ENCODE measurements at regions not wholly inside any gene's neighbourhood (a gene's known extent, or its start where the extent isn't known, plus 50 kb on each side); places are given as distances from the start of the nearest gene placed in this dataset.

- TF ChIP-seq RARA (CRISPR knock-in tag; IDR thresholded peaks at IDR 0.05) (peak; percentile 98), TBL1XR1 (IDR thresholded peaks at IDR 0.05; ENCODE audit: borderline replicate concordance, low read length, partially characterized antibody) (peak; percentile 70), FOXA3 (CRISPR knock-in tag; IDR thresholded peaks at IDR 0.05) (peak; percentile 100), ZBTB20 (CRISPR knock-in tag; IDR thresholded peaks at IDR 0.05; ENCODE audit: borderline replicate concordance, low read depth) (peak; percentile 95; the same call in 1 of the 2 replicates), DNMT3B (CRISPR knock-in tag; conservative IDR thresholded peaks at IDR 0.05) (no peak), HNRNPK (IDR thresholded peaks at IDR 0.05; ENCODE audit: low read depth, low read length, poor library complexity, severe bottlenecking) (no peak), HMGXB3 (CRISPR knock-in tag; IDR thresholded peaks at IDR 0.05; ENCODE audit: borderline replicate concordance) (no peak), DZIP1 (CRISPR knock-in tag; IDR thresholded peaks at IDR 0.05) (no peak), RFX1 (IDR thresholded peaks at IDR 0.05) (no peak), ZBTB8A (CRISPR knock-in tag; IDR thresholded peaks at IDR 0.05; ENCODE audit: borderline replicate concordance, low read depth) (no peak), SMYD3 (CRISPR knock-in tag; IDR thresholded peaks at IDR 0.05) (peak; percentile 78; the same call in 1 of the 2 replicates), GPBP1L1 (CRISPR knock-in tag; IDR thresholded peaks at IDR 0.05) (no peak), EHMT2 (IDR thresholded peaks at IDR 0.05; ENCODE audit: borderline replicate concordance, low read depth, low read length) (no peak; the same call in 1 of the 2 replicates), ZNF33B (CRISPR knock-in tag; IDR thresholded peaks at IDR 0.05) (no peak), ZNF652 (CRISPR knock-in tag; IDR thresholded peaks at IDR 0.05; ENCODE audit: borderline replicate concordance, low read depth) (peak; percentile 64; the same call in 1 of the 2 replicates), DMTF1 (CRISPR knock-in tag; IDR thresholded peaks at IDR 0.05) (no peak), EZH2 (conservative IDR thresholded peaks at IDR 0.05; ENCODE audit: low read depth, low read length) (no peak), RFXANK (CRISPR knock-in tag; IDR thresholded peaks at IDR 0.05) (no peak), ZNF598 (CRISPR knock-in tag; IDR thresholded peaks at IDR 0.05; ENCODE audit: borderline replicate concordance) (no peak), TOE1 (CRISPR knock-in tag; IDR thresholded peaks at IDR 0.05) (no peak)
Measured at GRCh38 chr15:36506733-36507356, 72.6 kb upstream of the CDIN1 start (continued).

Measured in HepG2 (cell line).